ENCODE measurements at regions not wholly inside any gene's neighbourhood (a gene's known extent, or its start where the extent isn't known, plus 50 kb on each side); places are given as distances from the start of the nearest gene placed in this dataset.

DNA sequence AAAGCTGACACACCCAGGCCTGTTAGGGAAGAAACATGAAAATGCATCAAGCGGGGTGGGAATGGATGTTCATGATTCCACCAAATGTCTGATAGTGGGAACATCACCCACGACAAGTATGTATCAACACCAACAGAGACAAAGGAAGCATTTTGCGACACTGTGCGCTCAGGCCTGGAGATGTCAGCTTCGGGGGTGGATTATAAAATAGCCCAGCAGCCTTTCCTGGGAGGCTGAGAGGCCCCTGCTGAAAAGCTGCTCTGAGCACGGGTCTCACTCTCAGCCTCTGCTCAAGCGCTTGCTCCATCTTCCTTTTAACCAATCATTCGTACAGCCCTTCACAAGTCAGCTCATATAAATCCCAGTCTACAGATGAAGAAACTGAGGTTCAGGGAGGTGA, 213.5 kb downstream of the BCL11B start:
- TF ChIP-seq, protein P1, sequence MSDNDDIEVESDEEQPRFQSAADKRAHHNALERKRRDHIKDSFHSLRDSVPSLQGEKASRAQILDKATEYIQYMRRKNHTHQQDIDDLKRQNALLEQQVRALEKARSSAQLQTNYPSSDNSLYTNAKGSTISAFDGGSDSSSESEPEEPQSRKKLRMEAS (IDR thresholded peaks at IDR 0.05; ENCODE audit: low read depth): no peak
- TF ChIP-seq MXI1 (IDR thresholded peaks at IDR 0.05; ENCODE audit: low read depth, low read length) (no peak), POLR2AphosphoS5 (IDR thresholded peaks at IDR 0.05; ENCODE audit: low read depth, low read length) (no peak), ELF1 (IDR thresholded peaks at IDR 0.05) (no peak), SIN3A (IDR thresholded peaks at IDR 0.05; ENCODE audit: borderline replicate concordance, low read depth, low read length) (no peak), NRF1 (IDR thresholded peaks at IDR 0.05; ENCODE audit: low read depth, low read length) (no peak), EP300 (IDR thresholded peaks at IDR 0.05; ENCODE audit: borderline replicate concordance in 1 of 2, low read depth in 1 of 2, low read length in 1 of 2) (no peak), RXRA (IDR thresholded peaks at IDR 0.05; ENCODE audit: borderline replicate concordance, low read depth) (no peak), FOXM1 (IDR thresholded peaks at IDR 0.05; ENCODE audit: low read depth) (no peak), TAF1 (IDR thresholded peaks at IDR 0.05; ENCODE audit: borderline replicate concordance, low read depth, low read length) (no peak), EZH2phosphoT487 (IDR thresholded peaks at IDR 0.05; ENCODE audit: borderline replicate concordance, low read depth) (no peak)
- TF ChIP-seq, protein P2, sequence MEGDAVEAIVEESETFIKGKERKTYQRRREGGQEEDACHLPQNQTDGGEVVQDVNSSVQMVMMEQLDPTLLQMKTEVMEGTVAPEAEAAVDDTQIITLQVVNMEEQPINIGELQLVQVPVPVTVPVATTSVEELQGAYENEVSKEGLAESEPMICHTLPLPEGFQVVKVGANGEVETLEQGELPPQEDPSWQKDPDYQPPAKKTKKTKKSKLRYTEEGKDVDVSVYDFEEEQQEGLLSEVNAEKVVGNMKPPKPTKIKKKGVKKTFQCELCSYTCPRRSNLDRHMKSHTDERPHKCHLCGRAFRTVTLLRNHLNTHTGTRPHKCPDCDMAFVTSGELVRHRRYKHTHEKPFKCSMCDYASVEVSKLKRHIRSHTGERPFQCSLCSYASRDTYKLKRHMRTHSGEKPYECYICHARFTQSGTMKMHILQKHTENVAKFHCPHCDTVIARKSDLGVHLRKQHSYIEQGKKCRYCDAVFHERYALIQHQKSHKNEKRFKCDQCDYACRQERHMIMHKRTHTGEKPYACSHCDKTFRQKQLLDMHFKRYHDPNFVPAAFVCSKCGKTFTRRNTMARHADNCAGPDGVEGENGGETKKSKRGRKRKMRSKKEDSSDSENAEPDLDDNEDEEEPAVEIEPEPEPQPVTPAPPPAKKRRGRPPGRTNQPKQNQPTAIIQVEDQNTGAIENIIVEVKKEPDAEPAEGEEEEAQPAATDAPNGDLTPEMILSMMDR (IDR thresholded peaks at IDR 0.05): no peak
- TF ChIP-seq, protein P3, sequence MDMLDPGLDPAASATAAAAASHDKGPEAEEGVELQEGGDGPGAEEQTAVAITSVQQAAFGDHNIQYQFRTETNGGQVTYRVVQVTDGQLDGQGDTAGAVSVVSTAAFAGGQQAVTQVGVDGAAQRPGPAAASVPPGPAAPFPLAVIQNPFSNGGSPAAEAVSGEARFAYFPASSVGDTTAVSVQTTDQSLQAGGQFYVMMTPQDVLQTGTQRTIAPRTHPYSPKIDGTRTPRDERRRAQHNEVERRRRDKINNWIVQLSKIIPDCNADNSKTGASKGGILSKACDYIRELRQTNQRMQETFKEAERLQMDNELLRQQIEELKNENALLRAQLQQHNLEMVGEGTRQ (IDR thresholded peaks at IDR 0.05; ENCODE audit: borderline replicate concordance, low read depth, low read length): no peak
- TF ChIP-seq, protein P4, sequence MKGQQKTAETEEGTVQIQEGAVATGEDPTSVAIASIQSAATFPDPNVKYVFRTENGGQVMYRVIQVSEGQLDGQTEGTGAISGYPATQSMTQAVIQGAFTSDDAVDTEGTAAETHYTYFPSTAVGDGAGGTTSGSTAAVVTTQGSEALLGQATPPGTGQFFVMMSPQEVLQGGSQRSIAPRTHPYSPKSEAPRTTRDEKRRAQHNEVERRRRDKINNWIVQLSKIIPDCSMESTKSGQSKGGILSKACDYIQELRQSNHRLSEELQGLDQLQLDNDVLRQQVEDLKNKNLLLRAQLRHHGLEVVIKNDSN (IDR thresholded peaks at IDR 0.05; ENCODE audit: borderline replicate concordance, low read depth): no peak

Measured in SK-N-SH (cell line).